ENCODE measurements at regions not wholly inside any gene's neighbourhood (a gene's known extent, or its start where the extent isn't known, plus 50 kb on each side); places are given as distances from the start of the nearest gene placed in this dataset.
"Not testable (repeated sequence)": the region's sequence is repeated elsewhere in the genome, so short reads cannot be mapped to it uniquely, and the experiment has no call there.

DNA sequence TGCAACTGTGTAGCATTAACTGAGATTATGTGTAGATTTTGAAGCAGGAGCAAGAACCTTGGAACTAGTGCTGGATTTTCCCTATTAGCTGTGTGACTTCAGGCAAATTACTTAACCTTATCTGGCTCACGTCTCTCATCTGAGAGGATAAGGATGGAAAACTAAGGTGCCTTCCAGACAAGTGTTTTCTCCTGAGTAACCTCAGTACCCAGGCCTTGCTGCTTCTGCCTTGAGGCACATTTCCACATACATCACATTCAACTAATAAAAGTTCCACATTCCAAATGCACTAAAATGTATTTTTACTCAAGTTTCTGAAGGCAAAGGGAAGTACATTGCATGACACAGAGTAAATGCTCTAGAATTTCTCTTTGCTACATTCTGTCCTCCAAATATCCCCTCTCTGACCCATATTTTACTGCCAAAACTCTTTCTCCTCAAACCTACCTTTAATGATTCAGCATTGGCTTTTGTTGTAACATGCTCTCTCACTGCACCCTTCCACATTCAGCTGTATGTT lies 195.4 kb upstream of the ADGRL3 start:
- no peak overlapping the region for H2AFZ ChIP-seq (ENCODE audit: low read length)
- H3K27me3 ChIP-seq (ENCODE audit: insufficient read depth, low read length, poor library complexity, severe bottlenecking): no peaks in the 10 kb centered on the region
- no peaks in the 10 kb centered on the region for H3K4me1 ChIP-seq (ENCODE audit: insufficient read depth, low read length, poor library complexity, severe bottlenecking)
- H3K4me2 ChIP-seq (ENCODE audit: low read depth, low read length, poor library complexity, severe bottlenecking): no peak overlapping the region
- H3K9ac ChIP-seq (ENCODE audit: low read depth, low read length, poor library complexity, severe bottlenecking): no peak overlapping the region
- H3K79me2 ChIP-seq (ENCODE audit: insufficient read depth, low read length): no peaks in the 10 kb centered on the region
- H3K4me3 ChIP-seq (ENCODE audit: low read length, poor library complexity, severe bottlenecking): no peak overlapping the region
- H3K36me3 ChIP-seq (ENCODE audit: insufficient read depth, low read length): no peaks in the 10 kb centered on the region
- no peaks in the 10 kb centered on the region for H4K20me1 ChIP-seq (ENCODE audit: insufficient read depth, low read length, poor library complexity, severe bottlenecking)
- no peaks in the 10 kb centered on the region for H3K9me2 ChIP-seq (replicated peaks; ENCODE audit: low read depth, low read length)
- no peaks in the 10 kb centered on the region for H3F3A ChIP-seq (ENCODE audit: low read depth)
- H3K9me3 ChIP-seq (ENCODE audit: insufficient read depth, low read depth, low read length): no peaks in the 10 kb centered on the region; the same call in 1 of the 2 replicates
- TF ChIP-seq, protein P1, sequence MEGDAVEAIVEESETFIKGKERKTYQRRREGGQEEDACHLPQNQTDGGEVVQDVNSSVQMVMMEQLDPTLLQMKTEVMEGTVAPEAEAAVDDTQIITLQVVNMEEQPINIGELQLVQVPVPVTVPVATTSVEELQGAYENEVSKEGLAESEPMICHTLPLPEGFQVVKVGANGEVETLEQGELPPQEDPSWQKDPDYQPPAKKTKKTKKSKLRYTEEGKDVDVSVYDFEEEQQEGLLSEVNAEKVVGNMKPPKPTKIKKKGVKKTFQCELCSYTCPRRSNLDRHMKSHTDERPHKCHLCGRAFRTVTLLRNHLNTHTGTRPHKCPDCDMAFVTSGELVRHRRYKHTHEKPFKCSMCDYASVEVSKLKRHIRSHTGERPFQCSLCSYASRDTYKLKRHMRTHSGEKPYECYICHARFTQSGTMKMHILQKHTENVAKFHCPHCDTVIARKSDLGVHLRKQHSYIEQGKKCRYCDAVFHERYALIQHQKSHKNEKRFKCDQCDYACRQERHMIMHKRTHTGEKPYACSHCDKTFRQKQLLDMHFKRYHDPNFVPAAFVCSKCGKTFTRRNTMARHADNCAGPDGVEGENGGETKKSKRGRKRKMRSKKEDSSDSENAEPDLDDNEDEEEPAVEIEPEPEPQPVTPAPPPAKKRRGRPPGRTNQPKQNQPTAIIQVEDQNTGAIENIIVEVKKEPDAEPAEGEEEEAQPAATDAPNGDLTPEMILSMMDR (conservative IDR thresholded peaks at IDR 0.05; ENCODE audit: low read length): no peak
- TF ChIP-seq EZH2phosphoT487 (IDR thresholded peaks at IDR 0.05; ENCODE audit: borderline replicate concordance): no peak

DNA sequence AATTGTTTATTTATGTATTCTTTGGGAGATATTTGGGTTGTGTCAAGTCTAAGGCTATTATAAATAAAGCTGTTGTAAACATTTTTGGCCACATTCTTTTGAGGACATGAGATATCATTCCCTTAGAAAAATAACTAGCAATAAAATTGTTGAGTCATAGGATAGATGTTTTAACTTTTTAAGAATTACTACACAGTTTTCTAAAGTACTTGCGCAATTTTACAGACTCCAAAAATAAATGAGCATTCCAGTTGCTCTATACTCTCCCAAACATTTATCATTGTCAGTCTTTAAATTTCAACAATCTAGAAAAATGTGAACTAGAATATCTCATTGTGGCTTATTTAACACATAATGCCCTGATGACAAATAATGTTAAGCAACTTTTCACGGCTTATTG lies 189.1 kb upstream of the ADGRL3 start:
- Histone ChIP-seq H3K4me2 (ENCODE audit: low read depth, low read length, poor library complexity, severe bottlenecking) (no peak overlapping the region), H3K9me2 (replicated peaks; ENCODE audit: low read depth, low read length) (no peaks in the 10 kb centered on the region), H3K36me3 (ENCODE audit: insufficient read depth, low read length) (no peaks in the 10 kb centered on the region), H3K79me2 (ENCODE audit: insufficient read depth, low read length) (no peaks in the 10 kb centered on the region), H3K9me3 (ENCODE audit: insufficient read depth, low read depth, low read length) (no peaks in the 10 kb centered on the region), H3K4me1 (ENCODE audit: insufficient read depth, low read length, poor library complexity, severe bottlenecking) (no peaks in the 10 kb centered on the region), H3K27me3 (ENCODE audit: insufficient read depth, low read length, poor library complexity, severe bottlenecking) (no peaks in the 10 kb centered on the region), H2AFZ (ENCODE audit: low read length) (no peak overlapping the region), H3F3A (ENCODE audit: low read depth) (no peaks in the 10 kb centered on the region), H3K9ac (ENCODE audit: low read depth, low read length, poor library complexity, severe bottlenecking) (no peak overlapping the region), H3K4me3 (ENCODE audit: low read length, poor library complexity, severe bottlenecking) (no peak overlapping the region), H4K20me1 (ENCODE audit: insufficient read depth, low read length, poor library complexity, severe bottlenecking) (no peaks in the 10 kb centered on the region)
- TF ChIP-seq EZH2phosphoT487 (IDR thresholded peaks at IDR 0.05; ENCODE audit: borderline replicate concordance): no peak
- TF ChIP-seq, protein P1 (conservative IDR thresholded peaks at IDR 0.05; ENCODE audit: low read length): no peak

DNA sequence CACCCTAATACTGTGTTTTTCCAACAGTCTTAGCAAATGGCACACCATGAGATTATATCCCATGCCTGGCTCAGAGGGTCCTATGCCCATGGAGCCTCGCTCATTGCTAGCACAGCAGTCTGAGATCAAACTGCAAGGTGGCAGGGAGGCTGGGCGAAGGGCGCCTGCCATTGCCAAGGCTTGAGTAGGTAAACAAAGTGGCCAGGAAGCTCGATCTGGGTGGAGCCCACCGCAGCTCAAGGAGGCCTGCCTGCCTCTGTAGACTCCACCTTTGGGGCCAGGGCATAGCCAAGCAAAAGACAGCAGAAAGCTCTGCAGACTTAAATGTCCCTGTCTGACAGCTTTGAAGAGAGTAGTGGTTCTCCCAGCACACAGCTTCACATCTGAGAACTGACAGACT lies 188.2 kb upstream of the ADGRL3 start:
- H3K4me2 ChIP-seq (ENCODE audit: low read depth, low read length, poor library complexity, severe bottlenecking); H3K79me2 ChIP-seq (ENCODE audit: insufficient read depth, low read length); H3K27me3 ChIP-seq (ENCODE audit: insufficient read depth, low read length, poor library complexity, severe bottlenecking); H3K36me3 ChIP-seq (ENCODE audit: insufficient read depth, low read length); H3K9ac ChIP-seq (ENCODE audit: low read depth, low read length, poor library complexity, severe bottlenecking); H3F3A ChIP-seq (ENCODE audit: low read depth); H3K4me1 ChIP-seq (ENCODE audit: insufficient read depth, low read length, poor library complexity, severe bottlenecking); H3K4me3 ChIP-seq (ENCODE audit: low read length, poor library complexity, severe bottlenecking); H3K9me3 ChIP-seq (ENCODE audit: insufficient read depth, low read depth, low read length); H2AFZ ChIP-seq (ENCODE audit: low read length); H3K9me2 ChIP-seq (replicated peaks; ENCODE audit: low read depth, low read length); H4K20me1 ChIP-seq (ENCODE audit: insufficient read depth, low read length, poor library complexity, severe bottlenecking): not testable (repeated sequence)

DNA sequence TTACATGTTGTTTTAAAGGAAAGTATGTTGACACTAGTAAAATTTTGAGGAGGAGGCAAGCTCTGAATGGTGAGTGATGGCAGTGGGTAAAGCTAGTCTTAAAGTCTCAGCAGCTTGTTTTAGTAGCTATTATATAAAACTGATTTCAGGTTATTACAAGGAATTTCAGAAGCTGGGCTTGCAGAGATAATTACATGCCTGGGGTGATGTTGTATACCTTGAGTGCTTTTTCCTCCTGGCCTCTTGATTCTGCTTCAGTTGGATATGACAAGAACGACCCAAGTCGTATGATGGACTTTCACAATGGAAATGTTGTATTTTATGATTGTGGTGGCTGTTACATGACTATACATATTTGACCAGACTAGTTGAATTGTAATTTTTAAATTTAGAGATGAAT lies 175.5 kb upstream of the ADGRL3 start:
- H2AFZ ChIP-seq (ENCODE audit: low read length): no peak overlapping the region
- no peak overlapping the region for H3K9ac ChIP-seq (ENCODE audit: low read depth, low read length, poor library complexity, severe bottlenecking)
- H3K9me3 ChIP-seq (ENCODE audit: insufficient read depth, low read depth, low read length): no peaks in the 10 kb centered on the region
- no peak overlapping the region for H3K4me3 ChIP-seq (ENCODE audit: low read length, poor library complexity, severe bottlenecking)
- no peaks in the 10 kb centered on the region for H3K9me2 ChIP-seq (replicated peaks; ENCODE audit: low read depth, low read length)
- H3K27me3 ChIP-seq (ENCODE audit: insufficient read depth, low read length, poor library complexity, severe bottlenecking): no peaks in the 10 kb centered on the region
- H3K4me1 ChIP-seq (ENCODE audit: insufficient read depth, low read length, poor library complexity, severe bottlenecking): no peaks in the 10 kb centered on the region
- H3K36me3 ChIP-seq (ENCODE audit: insufficient read depth, low read length): no peaks in the 10 kb centered on the region
- no peaks in the 10 kb centered on the region for H3F3A ChIP-seq (ENCODE audit: low read depth)
- no peaks in the 10 kb centered on the region for H3K79me2 ChIP-seq (ENCODE audit: insufficient read depth, low read length)
- no peaks in the 10 kb centered on the region for H4K20me1 ChIP-seq (ENCODE audit: insufficient read depth, low read length, poor library complexity, severe bottlenecking)
- no peak overlapping the region for H3K4me2 ChIP-seq (ENCODE audit: low read depth, low read length, poor library complexity, severe bottlenecking)
- no peak for TF ChIP-seq EZH2phosphoT487 (IDR thresholded peaks at IDR 0.05; ENCODE audit: borderline replicate concordance)
- TF ChIP-seq, protein P1 (conservative IDR thresholded peaks at IDR 0.05; ENCODE audit: low read length): no peak
